GM12872 (cell line): ENCODE measurements at regions not wholly inside any gene's neighbourhood (a gene's known extent, or its start where the extent isn't known, plus 50 kb on each side); places are given as distances from the start of the nearest gene placed in this dataset.

Experiments
- CTCF ChIP-seq: IDR thresholded peaks from 3 replicates; pipeline ENCODE4 v1.5.1; 2011; ENCODE audit warnings: low read depth, mild to moderate bottlenecking, low read length, moderate library complexity; ENCODE audit not compliant: insufficient read depth

- TF ChIP-seq CTCF: no peak
Observed at GRCh38 chr12:43069768-43070221, 480.2 kb upstream of the PRICKLE1 start.

- TF ChIP-seq CTCF: no peak
Observed at GRCh38 chr12:43066471-43066870, 476.9 kb upstream of the PRICKLE1 start.

GRCh38 chr12:43063650-43064049 lies 474.1 kb upstream of the PRICKLE1 start:
- no peak for TF ChIP-seq CTCF

- TF ChIP-seq CTCF: no peak
Observed at GRCh38 chr12:43062201-43062895, 472.8 kb upstream of the PRICKLE1 start.

GRCh38 chr12:43060742-43061141 lies 471.2 kb upstream of the PRICKLE1 start:
- no peak for TF ChIP-seq CTCF

GRCh38 chr12:43058616-43059015 lies 469.1 kb upstream of the PRICKLE1 start:
- no peak for TF ChIP-seq CTCF

GRCh38 chr12:43057566-43057965 lies 468.0 kb upstream of the PRICKLE1 start:
- TF ChIP-seq CTCF: no peak

GRCh38 chr12:43054085-43054484 lies 464.5 kb upstream of the PRICKLE1 start:
- TF ChIP-seq CTCF: no peak
